ENCODE measurements at regions not wholly inside any gene's neighbourhood (a gene's known extent, or its start where the extent isn't known, plus 50 kb on each side); places are given as distances from the start of the nearest gene placed in this dataset.

DNA sequence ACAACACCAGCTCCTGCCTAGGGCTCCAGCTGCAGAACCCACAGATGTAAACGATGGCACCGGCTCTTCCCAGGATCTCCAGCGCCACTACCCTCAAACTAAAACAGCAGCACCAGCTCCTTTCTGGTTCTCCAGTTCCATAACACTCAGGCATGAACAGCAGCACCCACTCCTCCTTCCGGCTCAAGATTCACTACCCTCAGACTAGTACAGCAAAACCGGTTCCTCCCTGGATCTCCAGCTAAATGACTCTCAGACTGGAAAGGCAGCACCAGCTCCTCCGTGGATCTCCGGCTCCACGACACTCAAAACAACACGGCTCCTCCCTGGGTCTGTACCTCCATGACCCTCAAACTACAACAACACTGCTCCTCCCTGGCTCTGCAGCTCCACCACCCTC, 325.0 kb downstream of the PREX1 start:
- no peak for TF ChIP-seq POLR2A (IDR thresholded peaks at IDR 0.05; ENCODE audit: low read depth)
- no peak for TF ChIP-seq CTCF (IDR thresholded peaks at IDR 0.05)
- TF ChIP-seq EP300 (IDR thresholded peaks at IDR 0.05) = no peak
